GOT3 (cell line): ENCODE measurements at regions not wholly inside any gene's neighbourhood (a gene's known extent, or its start where the extent isn't known, plus 50 kb on each side); places are given as distances from the start of the nearest gene placed in this dataset.
"Not testable (repeated sequence)": the region's sequence is repeated elsewhere in the genome, so short reads cannot be mapped to it uniquely, and the experiment has no call there.

Experiments used
- DNase-seq: peaks from one replicate; lab custom pipeline; 2025; ENCODE audit warnings: mixed read lengths; lab: John Stamatoyannopoulos, UW

DNA sequence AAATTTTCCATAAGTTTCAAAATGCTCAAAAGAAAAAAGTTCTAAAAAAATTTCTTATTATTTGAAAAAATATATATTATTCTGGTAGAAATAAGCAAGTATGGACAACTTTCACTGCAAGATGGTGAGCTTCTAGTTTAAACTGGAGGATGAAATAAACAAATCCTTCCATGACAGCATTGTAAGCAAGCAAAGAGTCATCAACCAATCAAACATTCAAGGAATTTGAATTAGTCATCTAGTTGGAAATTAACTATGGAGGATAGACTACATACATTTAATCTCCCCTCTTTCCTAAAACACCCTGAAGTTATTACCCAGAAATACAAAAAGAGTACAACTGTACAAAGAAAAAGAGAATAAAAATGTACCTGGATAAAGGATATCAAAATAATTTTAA, 51.0 kb upstream of the IRX5 start:
- no peak for DNase-seq

DNA sequence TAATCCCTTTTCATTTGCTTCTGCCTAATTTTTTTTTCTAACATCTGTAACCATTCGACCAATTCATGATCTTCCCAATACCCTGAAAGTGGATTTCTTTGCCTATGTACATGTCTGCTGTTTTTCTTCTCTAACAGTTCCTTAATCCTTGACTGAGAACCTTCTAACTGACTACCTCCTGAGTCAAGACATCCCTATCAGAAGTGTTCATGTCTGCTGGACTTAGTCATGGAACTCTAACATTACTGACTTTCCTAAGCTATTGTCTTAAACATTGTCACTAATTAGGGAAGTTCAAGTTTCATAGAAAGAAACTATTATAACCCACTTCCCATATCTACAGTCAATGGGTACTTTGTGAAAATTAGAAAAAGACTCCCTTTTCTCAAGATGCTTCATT, 52.4 kb upstream of the IRX5 start:
- DNase-seq, result no peak

DNA sequence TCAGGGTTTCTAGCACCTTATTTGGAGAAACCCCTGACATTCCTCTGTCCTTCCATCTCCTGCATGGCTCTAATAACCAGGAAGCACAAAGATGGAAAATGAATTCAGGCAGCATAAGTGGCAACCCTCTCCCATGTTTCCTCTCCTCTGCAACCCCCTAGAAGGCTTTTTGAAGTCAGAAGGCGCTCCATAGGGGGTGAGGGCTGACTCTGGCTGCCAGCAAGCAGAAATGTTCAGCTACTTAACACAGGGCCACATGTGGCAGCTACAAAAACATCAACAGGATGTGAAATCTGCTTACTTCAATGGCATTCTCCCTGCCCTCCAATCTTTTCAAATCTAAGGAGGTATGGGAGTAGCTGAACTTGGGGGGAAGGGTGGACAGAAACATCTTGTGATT, 55.2 kb upstream of the IRX5 start:
- no peak for DNase-seq

DNA sequence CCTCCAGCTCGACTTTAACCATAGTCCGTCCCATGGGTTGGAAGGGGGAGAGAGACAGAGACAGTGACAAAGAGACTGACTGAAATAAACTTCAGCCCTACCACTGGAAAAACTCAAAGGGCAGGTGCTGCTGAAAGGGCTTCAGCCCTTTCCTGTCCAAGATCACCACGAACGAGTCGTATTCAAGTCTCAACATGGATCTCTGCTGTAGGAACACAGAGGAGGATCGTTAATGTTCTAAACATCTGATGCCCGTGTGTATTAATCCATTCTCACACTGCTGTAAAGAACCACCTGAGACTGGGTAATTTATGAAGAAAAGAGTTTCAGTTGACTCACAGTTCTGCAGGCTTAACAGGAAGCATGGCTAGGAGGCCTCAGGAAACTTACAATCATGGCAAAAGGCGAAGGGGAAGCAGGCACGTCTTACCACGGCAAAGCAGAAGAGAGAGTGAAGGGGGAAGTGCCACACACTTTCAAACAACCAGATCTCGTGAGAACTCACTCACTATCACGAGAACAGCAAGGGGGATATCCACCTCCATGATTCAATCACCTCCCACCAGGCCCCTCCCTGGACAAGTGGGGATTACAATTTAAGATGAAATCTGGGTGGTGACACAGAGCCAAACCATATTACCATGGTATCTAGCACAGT, 56.8 kb upstream of the IRX5 start:
- DNase-seq, result not testable (repeated sequence)

DNA sequence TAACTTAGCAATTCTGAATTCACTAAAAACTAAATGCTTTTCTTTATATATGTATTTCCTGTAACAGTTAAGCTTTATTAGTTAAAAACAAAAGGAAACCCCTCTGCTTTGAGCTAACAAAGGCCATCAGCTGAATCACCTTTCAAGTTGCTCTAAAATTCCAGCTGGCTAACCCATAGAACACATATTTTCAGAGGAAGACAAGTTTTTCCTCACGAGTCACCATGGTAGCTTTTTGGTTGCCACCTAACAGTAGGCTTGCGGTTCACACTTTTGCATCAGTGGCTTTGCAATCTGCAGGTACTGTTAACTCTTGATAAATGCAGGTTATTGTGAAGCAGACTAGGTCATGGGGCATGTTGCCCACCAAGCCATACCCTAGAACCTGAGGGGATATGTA, 57.6 kb upstream of the IRX5 start:
- DNase-seq, result no peak

DNA sequence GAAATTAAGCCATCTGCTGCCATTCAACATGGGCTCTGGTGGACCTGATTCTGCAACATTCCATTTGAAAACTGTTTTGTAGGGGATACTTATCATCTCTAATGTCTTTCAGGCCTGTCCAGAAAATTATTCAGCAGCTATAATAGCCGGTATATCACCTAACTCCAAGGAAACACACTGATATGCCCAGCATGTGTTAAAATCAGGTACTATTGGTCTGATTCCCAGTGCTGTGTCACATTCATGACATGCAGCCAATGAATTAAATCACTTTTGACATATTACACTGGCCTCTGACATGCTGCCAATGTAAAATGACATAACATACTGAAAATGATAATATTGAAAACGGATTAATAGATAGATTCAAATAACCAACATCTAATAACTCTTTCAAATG, 60.5 kb upstream of the IRX5 start:
- DNase-seq, result no peak

DNA sequence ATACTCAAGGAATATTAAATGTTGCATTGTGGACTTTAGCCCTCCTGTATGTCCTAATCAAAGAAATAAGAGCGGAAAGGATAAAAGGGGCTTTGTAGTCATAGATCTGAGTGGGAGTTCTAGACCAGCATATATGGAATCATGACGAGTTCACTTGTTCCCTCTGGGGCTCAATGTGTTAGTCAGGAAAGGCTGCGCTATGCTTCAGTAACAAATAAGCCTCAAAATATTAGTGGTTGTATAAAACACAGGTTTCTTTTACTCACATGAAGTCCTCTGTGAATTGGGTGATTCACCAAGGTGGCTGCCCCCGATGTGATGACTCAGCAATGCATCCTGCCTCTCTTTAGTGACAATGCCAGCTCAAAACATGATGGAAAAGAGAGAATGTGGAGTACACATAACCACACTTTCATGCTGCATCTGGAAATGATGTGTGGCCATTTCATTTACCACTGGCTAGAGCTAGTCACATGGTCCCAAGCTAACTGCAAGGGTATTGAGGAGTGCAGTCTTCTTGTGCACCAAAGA, 63.3 kb upstream of the IRX5 start:
- DNase-seq, result no peak

DNA sequence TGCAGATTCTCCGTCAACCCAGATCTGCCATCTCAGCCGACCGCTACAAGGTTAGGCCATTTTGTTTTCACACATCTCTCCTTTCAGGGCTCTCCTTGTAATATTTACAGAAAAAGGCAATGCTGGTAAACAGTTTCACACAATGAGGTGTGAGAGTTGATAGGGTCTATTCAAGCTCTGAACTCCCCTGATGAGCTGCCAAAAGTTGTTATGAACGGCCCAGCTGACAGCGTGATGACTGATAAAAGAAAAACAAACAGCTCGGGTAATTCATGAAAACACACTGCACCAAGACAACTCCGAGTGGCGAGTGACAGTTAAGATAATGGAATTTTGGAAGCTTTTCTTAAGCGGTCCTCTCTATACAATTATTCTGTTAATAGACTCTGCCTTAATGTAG, 68.1 kb upstream of the IRX5 start:
- no peak for DNase-seq

DNA sequence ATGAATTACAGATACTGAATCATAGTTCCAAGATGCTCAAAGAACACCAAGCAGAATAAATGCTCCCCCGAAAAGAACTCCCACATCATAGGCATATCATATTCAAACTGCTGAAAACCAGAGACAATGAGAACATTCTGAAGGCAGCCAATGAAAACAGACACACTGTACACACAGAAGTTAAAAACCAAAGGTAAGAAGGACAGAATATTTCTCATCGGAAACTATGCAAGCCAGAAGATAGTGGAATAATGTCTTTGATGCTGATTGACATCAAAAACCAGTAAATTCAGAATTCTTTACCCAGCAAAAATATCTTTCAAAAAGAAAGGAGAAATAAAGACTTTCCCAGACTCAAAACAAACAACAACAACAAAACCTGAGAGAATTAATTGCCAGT, 73.8 kb upstream of the IRX5 start:
- DNase-seq, result no peak

DNA sequence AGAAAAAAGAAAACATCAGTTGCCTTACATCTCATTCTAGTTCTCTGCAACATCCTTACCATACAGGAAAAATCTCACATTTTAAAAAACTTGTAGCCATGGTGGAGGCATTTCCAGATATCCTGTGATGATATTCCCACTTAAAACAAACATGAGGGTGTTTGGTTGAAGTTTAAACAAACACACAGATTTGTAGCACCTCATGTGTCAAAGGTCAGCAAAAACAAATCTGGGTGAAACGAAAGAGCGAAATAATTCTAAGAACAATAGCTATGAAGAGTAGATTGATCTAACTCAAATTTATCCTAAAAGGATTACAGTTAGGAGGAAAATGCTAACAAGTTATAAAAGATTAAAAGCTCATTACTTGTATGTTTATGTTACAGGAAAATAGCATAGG, 83.1 kb upstream of the IRX5 start:
- DNase-seq, result no peak

DNA sequence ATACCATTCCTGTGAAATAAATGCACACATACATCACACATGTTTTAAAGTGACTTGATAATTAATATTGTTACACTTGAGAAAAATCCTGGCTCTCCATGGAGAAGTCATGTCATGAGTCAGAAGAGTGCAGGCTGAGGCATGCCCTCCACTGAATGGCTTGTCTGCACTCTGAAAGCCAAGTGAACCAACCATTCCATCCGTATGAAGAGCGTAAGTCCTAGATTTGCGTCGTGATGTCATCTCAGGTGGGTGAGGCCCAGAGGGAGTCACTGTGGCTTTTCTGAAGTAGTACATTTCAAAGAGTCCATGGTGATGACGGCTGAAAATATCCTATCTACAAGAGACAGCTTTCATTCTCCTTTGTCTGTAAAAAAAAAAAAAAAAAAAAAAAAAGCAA, 83.5 kb upstream of the IRX5 start:
- DNase-seq, result no peak

DNA sequence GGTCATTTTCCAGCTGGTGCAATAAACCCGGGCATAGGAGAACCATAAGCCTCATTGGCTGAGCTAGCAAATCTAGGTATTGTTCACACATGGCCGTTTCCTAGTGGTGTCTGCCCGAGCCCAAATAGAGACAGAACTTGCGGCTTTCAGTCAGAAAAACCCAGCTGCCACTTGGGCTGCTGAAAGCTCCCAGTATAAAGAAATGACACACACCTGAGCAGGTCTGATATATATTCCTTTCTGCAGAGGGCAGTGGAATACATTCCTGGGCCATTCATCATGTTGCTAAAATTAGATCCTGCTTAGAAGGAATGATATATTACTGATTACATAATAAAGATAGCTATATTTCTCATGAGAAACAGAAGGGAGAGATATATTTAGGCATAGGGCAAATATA, 83.9 kb upstream of the IRX5 start:
- DNase-seq, result no peak

DNA sequence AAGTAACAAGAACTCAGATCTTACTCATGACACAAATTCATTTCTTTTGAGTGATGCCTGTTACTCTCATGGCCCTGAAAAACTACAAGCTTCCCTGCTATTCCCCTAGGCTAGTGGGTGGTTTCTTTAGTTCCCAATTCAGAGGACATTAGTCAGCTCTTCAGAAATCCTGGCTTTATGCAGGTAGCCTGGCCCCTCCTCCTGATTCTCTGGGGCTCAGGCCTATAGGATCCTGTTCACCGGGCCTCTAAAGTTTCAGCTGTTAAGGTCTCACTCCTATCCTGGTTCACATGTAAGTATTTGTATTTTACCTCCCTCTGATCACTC, 87.3 kb upstream of the IRX5 start:
- no peak for DNase-seq

DNA sequence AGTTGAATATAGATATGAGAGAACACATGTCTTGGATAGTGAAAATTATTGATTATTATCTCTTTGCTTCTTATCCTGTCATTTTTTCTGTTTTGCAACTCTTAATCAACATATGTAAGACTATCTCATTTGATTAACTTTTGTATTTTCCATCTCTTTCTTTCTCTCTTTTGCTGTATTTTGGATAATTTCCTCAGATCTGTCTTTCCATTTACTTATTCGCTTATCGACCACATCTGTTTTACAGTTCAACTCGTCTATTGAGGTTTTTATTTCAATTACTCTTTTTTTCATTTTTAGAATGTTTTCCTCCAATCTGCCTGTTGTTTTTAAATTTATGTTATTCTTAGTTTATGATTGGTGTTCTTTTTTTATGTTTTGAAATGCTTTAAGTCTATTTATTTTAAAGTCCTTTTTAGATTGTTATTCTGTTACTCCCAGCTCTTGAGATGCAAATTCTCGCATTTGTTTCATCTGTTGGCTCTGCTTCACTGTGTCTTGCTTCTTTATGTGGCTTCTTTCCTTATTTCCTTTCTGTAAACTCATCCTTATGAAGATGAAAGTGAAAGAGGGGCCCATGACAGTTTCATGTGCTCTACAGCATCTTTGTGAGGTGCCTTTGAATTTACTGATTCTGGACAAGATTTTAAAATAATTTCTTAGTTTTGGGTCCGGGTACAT, 87.8 kb upstream of the IRX5 start:
- DNase-seq, result no peak

DNA sequence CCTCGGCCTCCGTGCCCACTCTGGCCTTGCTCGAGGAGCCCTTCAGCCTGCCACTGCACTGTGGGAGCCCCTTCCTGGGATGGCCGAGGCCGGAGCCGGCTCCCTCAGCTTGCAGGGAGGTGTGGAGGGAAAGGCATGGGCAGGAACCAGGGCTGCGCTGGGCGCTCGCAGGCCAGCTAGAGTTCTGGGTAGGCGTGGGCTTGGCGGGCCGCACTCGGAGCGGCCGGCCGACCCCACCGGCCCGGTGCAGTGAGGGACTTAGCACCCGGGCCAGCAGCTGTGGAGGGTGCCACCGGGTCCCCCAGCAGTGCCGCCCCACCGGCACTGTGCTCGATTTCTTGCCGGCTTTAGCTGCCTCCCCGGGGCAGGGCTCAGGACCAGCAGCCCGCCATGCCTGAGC, 101.0 kb upstream of the IRX5 start:
- no peak for DNase-seq

DNA sequence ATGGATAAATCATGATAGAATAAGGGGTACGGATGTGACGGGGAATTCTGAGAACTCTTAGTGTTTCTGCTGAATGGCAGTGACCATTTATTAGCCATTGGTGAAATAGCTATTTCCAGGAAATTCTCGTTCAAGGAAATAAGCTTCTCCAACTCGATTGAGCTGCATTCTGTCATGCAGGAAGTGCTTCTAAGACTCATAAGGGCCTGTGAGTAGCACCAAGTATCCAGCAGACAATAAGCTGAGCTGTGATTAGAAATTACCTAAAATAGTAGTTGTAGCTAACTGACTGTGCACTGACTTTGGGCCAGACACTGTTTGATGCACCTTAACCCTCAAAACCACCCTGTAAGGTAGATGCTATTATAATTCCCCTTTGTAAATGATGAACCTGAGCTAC, 107.8 kb upstream of the IRX5 start:
- DNase-seq, result no peak

DNA sequence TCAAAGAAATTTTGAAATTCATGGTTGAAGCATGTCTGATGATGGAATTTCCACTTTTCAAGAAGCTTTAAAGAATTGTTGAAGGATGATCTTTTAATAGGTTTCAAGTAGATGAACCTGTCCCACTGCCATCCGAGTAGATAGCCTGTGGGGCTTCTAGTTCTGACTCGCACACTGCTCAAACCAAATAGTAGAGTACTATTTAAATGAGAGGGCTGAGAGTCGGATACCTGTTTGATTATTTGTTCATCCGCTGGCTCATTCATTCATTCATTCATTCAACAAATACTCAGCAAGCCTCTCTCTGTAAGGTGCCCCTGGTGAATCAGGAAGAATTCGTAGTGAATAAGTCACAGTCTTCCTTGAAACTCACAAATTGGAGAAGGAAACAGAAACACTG, 108.2 kb upstream of the IRX5 start:
- no peak for DNase-seq

DNA sequence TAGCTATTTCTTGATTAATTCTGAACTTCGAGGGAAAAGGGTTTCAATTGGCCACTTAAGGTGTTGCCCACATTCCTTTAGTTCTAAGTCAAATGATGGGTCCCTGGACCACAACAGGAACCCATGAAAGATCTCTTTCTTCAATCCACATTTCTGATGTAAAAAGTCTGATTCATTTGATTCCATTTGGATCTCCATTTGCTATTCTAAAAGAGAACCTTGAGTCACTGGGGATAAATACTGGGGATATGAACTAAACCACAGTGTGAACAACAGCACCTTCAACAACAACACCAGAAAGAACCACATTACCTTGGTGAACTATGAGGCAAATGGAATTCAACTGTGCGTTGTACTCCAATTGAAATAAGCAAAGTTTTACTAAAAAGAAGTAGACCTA, 108.9 kb upstream of the IRX5 start:
- no peak for DNase-seq

DNA sequence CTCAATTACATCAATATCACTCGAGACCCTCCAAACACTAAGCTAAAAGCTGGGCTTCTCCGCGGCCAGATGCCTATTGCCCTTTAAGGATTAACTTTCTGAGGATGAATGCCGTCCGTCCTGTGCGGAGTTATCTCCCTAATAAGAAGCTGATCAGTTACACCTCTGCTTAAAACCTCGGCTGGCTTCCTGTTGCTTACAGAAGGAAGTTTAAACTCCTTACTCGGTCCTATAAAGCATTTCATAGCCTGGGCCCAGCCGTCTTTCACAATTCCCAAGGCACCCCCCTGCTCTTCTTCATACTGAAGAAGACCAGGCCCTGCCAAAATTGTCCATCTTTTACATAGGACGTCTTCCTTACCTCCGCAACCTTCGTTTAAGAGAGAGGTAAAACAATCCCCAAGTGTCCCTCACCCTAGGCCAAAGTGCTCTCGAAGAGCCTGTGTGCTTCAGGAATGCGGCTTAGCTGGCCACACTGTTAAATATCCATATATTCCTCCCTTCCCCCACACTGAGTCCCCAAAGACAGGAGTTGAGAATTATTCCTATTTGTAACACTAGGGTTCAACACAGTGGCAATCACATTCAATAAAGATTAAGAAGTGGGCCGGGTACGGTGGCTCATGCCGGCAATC, 112.6 kb upstream of the IRX5 start:
- no peak for DNase-seq

DNA sequence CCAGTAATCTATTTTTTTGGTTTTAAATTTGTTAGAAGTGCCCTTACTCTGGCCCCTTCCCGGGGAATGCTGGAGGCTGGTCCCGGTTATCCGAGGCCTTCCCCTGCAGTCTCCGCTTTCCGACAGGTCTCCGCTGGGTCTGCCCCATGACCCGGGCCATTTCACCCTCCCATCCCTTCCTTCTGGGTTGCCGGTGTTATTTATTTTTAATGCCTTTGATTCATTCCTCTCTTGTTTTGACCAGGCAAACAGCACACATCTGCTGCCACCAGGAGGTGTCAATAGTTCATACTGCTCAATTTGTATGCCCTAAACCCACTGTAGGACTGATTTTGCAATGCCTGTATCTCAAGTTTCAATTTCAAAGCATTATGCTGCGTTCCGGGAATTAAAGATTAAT, 113.2 kb upstream of the IRX5 start:
- DNase-seq, result no peak

DNA sequence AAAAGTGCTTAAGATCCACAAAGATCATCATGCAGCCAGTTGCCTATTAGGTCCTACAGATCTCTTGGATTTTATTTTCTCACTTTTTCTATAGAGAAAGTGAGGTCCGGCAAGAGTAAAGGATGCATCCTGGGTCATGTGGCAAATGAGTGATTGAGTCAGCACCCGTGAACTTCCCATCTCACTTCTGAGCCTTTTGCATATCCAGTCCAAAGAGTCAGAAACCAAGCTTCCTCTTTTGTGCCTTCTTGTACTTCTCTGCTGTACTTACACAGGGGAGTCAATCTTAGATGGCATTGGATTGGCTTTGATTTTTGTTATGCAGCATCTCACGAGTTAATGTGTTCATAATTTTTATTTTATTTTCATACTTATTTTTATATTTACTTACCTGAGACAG, 114.2 kb upstream of the IRX5 start:
- DNase-seq, result no peak

DNA sequence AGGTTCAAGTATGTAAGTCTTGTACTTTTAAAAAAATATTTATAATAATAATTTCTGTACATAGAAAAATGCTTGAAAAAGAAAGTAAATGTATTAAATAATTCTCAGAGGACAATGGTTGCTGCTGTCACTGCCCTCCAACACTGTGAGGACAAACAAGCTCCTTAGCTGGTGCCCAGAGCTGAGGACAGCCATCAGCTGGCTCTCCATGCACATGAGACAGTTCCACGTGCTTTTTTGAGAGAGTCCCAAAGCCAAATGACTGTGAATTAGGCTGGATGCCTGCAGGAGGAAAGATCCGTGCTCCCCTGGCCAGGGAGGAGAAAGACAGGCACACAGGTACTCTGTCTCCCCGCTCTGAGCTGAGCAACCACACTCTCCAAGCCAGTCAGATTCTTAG, 115.5 kb upstream of the IRX5 start:
- DNase-seq, result no peak

DNA sequence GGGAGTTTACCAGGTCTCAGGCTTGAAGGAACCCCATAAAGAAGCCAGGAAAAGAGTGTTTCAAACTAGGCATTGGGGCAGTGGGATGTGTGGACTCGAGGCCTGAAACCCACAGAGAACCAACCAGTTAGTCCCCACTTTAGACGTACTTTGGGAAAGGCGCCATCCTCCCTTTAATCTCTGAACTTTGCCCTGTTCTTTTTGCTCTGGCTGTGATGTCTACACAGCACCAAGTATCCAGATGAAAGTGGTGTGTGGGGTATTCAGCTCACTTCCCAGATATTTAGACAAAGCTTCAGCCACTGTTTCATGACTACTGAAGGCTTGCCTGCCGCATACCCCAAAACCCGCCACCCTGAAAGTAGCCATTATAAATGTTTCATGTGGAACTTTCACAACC, 116.9 kb upstream of the IRX5 start:
- DNase-seq, result no peak

DNA sequence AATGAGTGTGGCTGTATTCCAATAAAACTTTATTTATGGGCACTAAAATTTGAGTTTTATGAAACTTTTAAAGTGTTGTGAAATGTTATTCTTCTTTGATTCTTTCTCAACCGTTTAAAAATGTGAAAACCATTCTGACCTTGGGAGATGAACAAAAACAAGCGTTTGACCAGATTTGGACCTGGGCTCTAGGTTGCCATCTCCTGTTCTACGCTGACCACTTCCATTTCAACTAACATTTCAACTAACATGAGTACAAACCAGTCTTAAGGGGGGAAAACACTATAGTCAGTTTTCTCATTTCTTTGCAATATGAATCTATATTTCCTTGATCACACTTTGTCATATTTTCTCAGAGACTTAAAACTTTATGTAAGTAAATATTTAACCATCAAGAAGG, 118.4 kb upstream of the IRX5 start:
- DNase-seq, result no peak
